ENCODE measurements at regions not wholly inside any gene's neighbourhood (a gene's known extent, or its start where the extent isn't known, plus 50 kb on each side); places are given as distances from the start of the nearest gene placed in this dataset.

- no peaks in the 10 kb centered on the region for H3K4me1 ChIP-seq (ENCODE audit: control insufficient read depth, insufficient read depth, low read length)
- WGBS, 2 experiments (ENCODE audit: extremely low coverage in 2 of 2, insufficient read length in 1 of 2): 80% methylated on average over 1 of the region's 5 CpGs; no CpG with 5 or more reads in 1 of the 2 experiments
- no peak overlapping the region for H2AK5ac ChIP-seq (ENCODE audit: low read depth, low read length)
- no peak overlapping the region for H4K8ac ChIP-seq (ENCODE audit: low read depth in 2 of 2, low read length in 2 of 2)
- no peak overlapping the region for H3K23ac ChIP-seq (ENCODE audit: low read depth, low read length)
- no peak for DNase-seq
- no peak overlapping the region for H4K5ac ChIP-seq (ENCODE audit: low read depth, low read length)
- H2AFZ ChIP-seq (replicated peaks; ENCODE audit: low read length, poor library complexity): no peak overlapping the region
- intact Hi-C loops (cut with micrococcal nuclease): no loop called here
- H3K9me1 ChIP-seq (ENCODE audit: insufficient read depth, low read length): no peaks in the 10 kb centered on the region
- CTCF ChIA-PET: interaction anchor here (1.3 kb wide), 1 partner anchor 22 kb away, joined by 3 read pairs; no protein-coding TSS in a partner anchor
- H3K4me2 ChIP-seq (ENCODE audit: low read depth, low read length): no peak overlapping the region
- in situ Hi-C loops (cut with MboI; ENCODE audit: low sequenced_read_pairs): no loop called here
- H3K27me3 ChIP-seq (ENCODE audit: control insufficient read depth, insufficient read depth, low read length): no peaks in the 10 kb centered on the region; the same call in 1 of the 2 replicates
- H4K91ac ChIP-seq (ENCODE audit: insufficient read depth, low read depth, low read length): no peak overlapping the region
- H3K4ac ChIP-seq (ENCODE audit: low read depth, low read length): no peak overlapping the region
- H2BK15ac ChIP-seq (ENCODE audit: low read depth, low read length): no peak overlapping the region
- no peak overlapping the region for H3K14ac ChIP-seq (replicated peaks; ENCODE audit: low read depth, low read length)
- no peak overlapping the region for H2BK5ac ChIP-seq (ENCODE audit: low read depth, low read length, poor library complexity, severe bottlenecking)
- H3K9me3 ChIP-seq (ENCODE audit: control insufficient read depth, insufficient read depth, low read length): no peaks in the 10 kb centered on the region
- no peak overlapping the region for H3K56ac ChIP-seq (ENCODE audit: extremely low read depth, insufficient read depth, low read length)
- no peaks in the 10 kb centered on the region for H3K36me3 ChIP-seq (ENCODE audit: control insufficient read depth, insufficient read depth, low read length)
- no peak overlapping the region for H2AK9ac ChIP-seq (replicated peaks; ENCODE audit: low read depth, low read length, poor library complexity)
- no peak for ATAC-seq (ENCODE audit: low read depth)
- no peak overlapping the region for H3K9ac ChIP-seq (ENCODE audit: low read depth, low read length)
- H3K79me1 ChIP-seq (ENCODE audit: low read depth in 1 of 2, low read length in 2 of 2): no peaks in the 10 kb centered on the region
- dilution Hi-C loops (cut with HindIII; ENCODE audit: low sequenced_read_pairs, unreplicated experiment): no loop called here
- BruUV-seq (replicated peaks): no TSS peak
- POLR2A ChIA-PET (ENCODE audit: unreplicated experiment): no interaction called here
- no peaks in the 10 kb centered on the region for H4K20me1 ChIP-seq (ENCODE audit: insufficient read depth, low read length)
- no peak overlapping the region for H2BK120ac ChIP-seq (ENCODE audit: low read depth, low read length)
- TF ChIP-seq FOS (IDR thresholded peaks at IDR 0.05; ENCODE audit: low read depth, low read length): no peak
- TF ChIP-seq ELK1 (IDR thresholded peaks at IDR 0.05; ENCODE audit: borderline replicate concordance, low read depth, low read length): no peak
- no peak for TF ChIP-seq BHLHE40 (IDR thresholded peaks at IDR 0.05; ENCODE audit: low read depth, low read length)
- no peak for TF ChIP-seq RAD21 (IDR thresholded peaks at IDR 0.05; ENCODE audit: low read length)
- no peak for TF ChIP-seq MXI1 (IDR thresholded peaks at IDR 0.05; ENCODE audit: borderline replicate concordance, low read depth, low read length)
- TF ChIP-seq, protein P1, sequence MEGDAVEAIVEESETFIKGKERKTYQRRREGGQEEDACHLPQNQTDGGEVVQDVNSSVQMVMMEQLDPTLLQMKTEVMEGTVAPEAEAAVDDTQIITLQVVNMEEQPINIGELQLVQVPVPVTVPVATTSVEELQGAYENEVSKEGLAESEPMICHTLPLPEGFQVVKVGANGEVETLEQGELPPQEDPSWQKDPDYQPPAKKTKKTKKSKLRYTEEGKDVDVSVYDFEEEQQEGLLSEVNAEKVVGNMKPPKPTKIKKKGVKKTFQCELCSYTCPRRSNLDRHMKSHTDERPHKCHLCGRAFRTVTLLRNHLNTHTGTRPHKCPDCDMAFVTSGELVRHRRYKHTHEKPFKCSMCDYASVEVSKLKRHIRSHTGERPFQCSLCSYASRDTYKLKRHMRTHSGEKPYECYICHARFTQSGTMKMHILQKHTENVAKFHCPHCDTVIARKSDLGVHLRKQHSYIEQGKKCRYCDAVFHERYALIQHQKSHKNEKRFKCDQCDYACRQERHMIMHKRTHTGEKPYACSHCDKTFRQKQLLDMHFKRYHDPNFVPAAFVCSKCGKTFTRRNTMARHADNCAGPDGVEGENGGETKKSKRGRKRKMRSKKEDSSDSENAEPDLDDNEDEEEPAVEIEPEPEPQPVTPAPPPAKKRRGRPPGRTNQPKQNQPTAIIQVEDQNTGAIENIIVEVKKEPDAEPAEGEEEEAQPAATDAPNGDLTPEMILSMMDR (conservative IDR thresholded peaks at IDR 0.05; ENCODE audit: low read depth, low read length): no peak
- TF ChIP-seq RFX5 (IDR thresholded peaks at IDR 0.05; ENCODE audit: low read depth, low read length): no peak
- no peak overlapping the region for H3K18ac ChIP-seq (ENCODE audit: low read depth, low read length)
- H3K27ac ChIP-seq (ENCODE audit: insufficient read depth, low read length): no peak overlapping the region
- H3K4me3 ChIP-seq (ENCODE audit: insufficient read depth, low read depth, low read length): no peak overlapping the region
- H2BK20ac ChIP-seq (ENCODE audit: low read depth, low read length): no peak overlapping the region
Measured at GRCh38 chr5:36481454-36482120, 124.8 kb upstream of the SLC1A3 start.

Measured in IMR-90 (cell line).